ENCODE measurements at regions not wholly inside any gene's neighbourhood (a gene's known extent, or its start where the extent isn't known, plus 50 kb on each side); places are given as distances from the start of the nearest gene placed in this dataset.

DNA sequence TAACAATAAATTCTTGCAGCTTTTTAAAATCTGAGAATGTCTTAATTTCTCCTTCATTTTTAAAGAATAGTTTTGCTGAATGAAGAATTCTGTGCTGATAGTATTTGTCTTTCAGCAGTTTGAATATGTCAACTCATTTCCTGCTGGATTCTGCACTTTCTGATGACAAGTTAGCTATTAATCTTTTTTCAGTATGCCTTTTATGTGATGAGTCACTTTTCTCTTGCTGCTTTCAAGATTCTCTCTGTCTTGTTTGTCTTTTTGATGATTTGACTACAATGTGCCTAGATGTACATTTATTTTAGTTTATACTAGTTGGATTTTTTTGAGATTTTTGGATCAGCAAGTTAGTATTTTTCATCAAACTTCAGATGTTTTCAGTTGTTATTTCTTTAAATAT is 87.9 kb upstream of the AVPR1A start:
- ATAC-seq = no peak
- H3K27me3 ChIP-seq = no peaks in the 10 kb centered on the region

DNA sequence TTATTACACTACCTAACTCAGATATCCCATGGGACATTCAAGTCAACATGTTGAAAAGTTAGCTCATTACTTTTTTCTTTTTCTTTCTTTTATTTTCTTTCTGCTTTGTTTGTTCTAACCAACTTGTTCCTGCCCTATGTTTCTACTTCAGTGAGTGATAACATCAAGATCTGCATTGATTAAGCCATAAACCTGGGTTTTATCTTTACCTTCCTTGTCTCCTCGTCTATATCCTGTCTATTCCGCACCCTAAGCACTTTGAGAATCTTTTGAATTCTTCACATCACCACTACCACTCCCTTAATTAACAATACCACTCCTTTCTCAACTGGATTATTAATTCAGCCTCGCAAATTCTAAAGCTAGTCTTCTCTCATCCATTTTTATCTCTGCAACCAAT is 81.9 kb upstream of the AVPR1A start:
- no peak overlapping the region for H3K4me3 ChIP-seq
- no peak for DNase-seq
- H3K27me3 ChIP-seq = no peaks in the 10 kb centered on the region
- 57 to 58% methylated on average over 3 of the region's 3 CpGs for WGBS, 2 donors
- intact Hi-C loops (cut with DNase I) = no loop called here
- H3K9me3 ChIP-seq = no peaks in the 10 kb centered on the region
- H3K4me1 ChIP-seq = no peaks in the 10 kb centered on the region
- TF ChIP-seq CTCF (IDR thresholded peaks at IDR 0.05) (no peak), POLR2A (IDR thresholded peaks at IDR 0.05) (no peak)
- ATAC-seq = no peak
- no peaks in the 10 kb centered on the region for H3K36me3 ChIP-seq (replicated peaks in 1 of 2; ENCODE audit: insufficient read depth in 1 of 2, low read depth in 2 of 2)
- H3K27ac ChIP-seq = no peak overlapping the region

More for the DNA sequence above, 87.9 kb upstream of the AVPR1A start:
- intact Hi-C loops (cut with DNase I) = no loop called here
- Histone ChIP-seq H3K9me3 (no peaks in the 10 kb centered on the region), H3K36me3 (replicated peaks in 1 of 2; ENCODE audit: insufficient read depth in 1 of 2, low read depth in 2 of 2) (no peaks in the 10 kb centered on the region), H3K27ac (no peak overlapping the region), H3K4me1 (no peaks in the 10 kb centered on the region), H3K4me3 (no peak overlapping the region)
- no peak for TF ChIP-seq CTCF (IDR thresholded peaks at IDR 0.05)
- no peak for TF ChIP-seq POLR2A (IDR thresholded peaks at IDR 0.05)
- no peak for DNase-seq

DNA sequence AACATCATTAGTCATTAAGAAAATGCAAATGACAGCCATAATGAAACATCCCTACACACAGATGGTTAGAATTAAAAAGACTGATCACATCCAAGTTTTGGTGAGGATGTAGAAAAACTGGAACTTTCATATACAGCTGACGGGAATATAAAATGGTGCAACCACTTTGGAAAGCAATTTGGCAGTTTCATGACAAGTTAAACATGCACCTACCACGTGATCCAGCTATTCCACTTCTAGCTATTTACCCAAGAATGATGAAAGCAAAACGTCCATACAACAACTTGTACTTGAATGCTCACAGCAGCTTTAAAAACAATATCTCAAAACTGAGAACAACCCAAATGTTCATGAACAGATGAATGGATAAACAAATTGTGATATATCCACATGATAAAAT is 77.9 kb upstream of the AVPR1A start:
- DNase-seq (no peak), ATAC-seq (no peak)
- Histone ChIP-seq H3K27me3 (no peaks in the 10 kb centered on the region), H3K9me3 (no peaks in the 10 kb centered on the region), H3K4me1 (no peaks in the 10 kb centered on the region), H3K27ac (no peak overlapping the region), H3K36me3 (replicated peaks in 1 of 2; ENCODE audit: insufficient read depth in 1 of 2, low read depth in 2 of 2) (no peaks in the 10 kb centered on the region), H3K4me3 (no peak overlapping the region)
- WGBS, 2 donors = 37 to 39% methylated on average over 3 of the region's 3 CpGs
- no peak for TF ChIP-seq POLR2A (IDR thresholded peaks at IDR 0.05)
- intact Hi-C loops (cut with DNase I) = no loop called here

DNA sequence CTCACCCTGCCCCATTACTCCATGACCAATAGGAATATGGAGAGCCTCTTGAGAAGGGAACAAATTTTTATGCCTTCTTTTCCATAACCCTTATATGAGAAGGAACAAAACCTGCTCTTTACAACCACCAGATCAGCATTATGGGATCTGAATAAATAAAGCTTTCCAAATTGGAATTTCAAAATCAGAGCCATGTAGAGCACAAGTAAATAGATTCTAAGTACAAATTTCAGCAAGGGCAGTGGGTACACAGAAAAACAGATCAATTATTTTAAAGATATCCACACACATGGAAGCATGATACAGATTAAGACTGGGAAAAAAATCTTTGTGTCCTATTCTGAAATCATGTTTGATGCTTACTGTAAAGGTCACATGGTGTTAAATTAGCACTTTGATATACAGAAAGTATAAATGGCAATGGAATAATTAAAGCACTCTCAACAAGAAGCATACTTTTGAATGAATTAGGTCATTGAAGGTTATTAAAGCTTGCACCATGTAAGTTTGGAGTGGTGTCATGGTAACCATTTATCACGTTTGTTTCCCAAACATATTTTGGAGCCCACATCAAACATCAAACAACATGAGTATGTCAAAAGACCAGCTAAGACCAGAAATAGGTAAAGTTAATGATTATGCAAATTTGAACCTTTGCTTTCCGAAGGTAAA is 75.9 kb upstream of the AVPR1A start:
- intact Hi-C loops (cut with DNase I) = no loop called here
- Histone ChIP-seq H3K9me3 (no peaks in the 10 kb centered on the region), H3K27ac (no peak overlapping the region)

DNA sequence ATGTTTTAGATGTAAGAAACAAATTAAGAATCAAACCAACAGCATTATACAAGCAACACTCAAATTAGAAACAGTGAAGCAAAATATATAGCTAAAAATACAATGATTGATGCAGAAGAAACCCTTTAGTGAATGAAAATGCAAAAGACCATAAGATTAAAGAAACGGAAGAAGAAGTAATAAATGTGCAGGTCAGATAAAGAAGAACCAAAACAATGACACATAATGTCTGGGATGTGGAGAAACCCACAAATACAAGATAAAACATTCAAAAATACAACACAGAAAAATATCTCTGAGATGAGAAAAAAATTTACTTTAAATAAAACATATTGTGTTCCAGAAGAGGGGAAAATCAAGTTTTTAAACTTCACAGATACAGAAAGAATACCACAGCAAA is 73.4 kb upstream of the AVPR1A start:
- H3K9me3 ChIP-seq = no peaks in the 10 kb centered on the region
- intact Hi-C loops (cut with DNase I) = no loop called here
- no peak overlapping the region for H3K27ac ChIP-seq
- H3K4me3 ChIP-seq = no peak overlapping the region
- H3K27me3 ChIP-seq = no peaks in the 10 kb centered on the region
- TF ChIP-seq POLR2A (IDR thresholded peaks at IDR 0.05) (no peak), CTCF (IDR thresholded peaks at IDR 0.05) (no peak)
- H3K4me1 ChIP-seq = no peaks in the 10 kb centered on the region
- no peak for ATAC-seq
- no peak for DNase-seq
- H3K36me3 ChIP-seq (replicated peaks in 1 of 2; ENCODE audit: insufficient read depth in 1 of 2, low read depth in 2 of 2) = no peaks in the 10 kb centered on the region
- WGBS, 2 donors = 32 to 42% methylated on average over 1 of the region's 1 CpG

More for the DNA sequence above, 75.9 kb upstream of the AVPR1A start:
- Histone ChIP-seq H3K4me1 (no peaks in the 10 kb centered on the region), H3K27me3 (no peaks in the 10 kb centered on the region), H3K36me3 (replicated peaks in 1 of 2; ENCODE audit: insufficient read depth in 1 of 2, low read depth in 2 of 2) (no peaks in the 10 kb centered on the region), H3K4me3 (no peak overlapping the region)
- DNase-seq (no peak), ATAC-seq (no peak)
- TF ChIP-seq POLR2A (IDR thresholded peaks at IDR 0.05) (no peak), CTCF (IDR thresholded peaks at IDR 0.05) (no peak)
- 31 to 41% methylated on average over 2 of the region's 2 CpGs for WGBS, 2 donors
